Aorta (tissue), 5 donors: ENCODE measurements at regions not wholly inside any gene's neighbourhood (a gene's known extent, or its start where the extent isn't known, plus 50 kb on each side); places are given as distances from the start of the nearest gene placed in this dataset.
"Not testable (repeated sequence)": the region's sequence is repeated elsewhere in the genome, so short reads cannot be mapped to it uniquely, and the experiment has no call there.

Source experiments
- ATAC-seq: fragments of 200-7000 bp; cut with Tn5 transposase; one replicate; pipeline ENCODE4 v1.9.1; 2022; ENCODE audit warnings: moderate library complexity; ENCODE audit not compliant: low FRiP score
- DNase-seq, 2 donors: peaks; one replicate each; pipeline ENCODE4 v3.0.0-alpha.2; 2020
- H3K27ac ChIP-seq, 2 donors: one replicate each; pipeline ENCODE4 v1.5.1; 2013; ENCODE audit warnings: low read length in 2 of 2, mild to moderate bottlenecking in 2 of 2, moderate library complexity in 2 of 2, control low read depth in 1 of 2, inconsistent platforms in 1 of 2, low read depth in 1 of 2
- H3K27me3 ChIP-seq, 2 donors: one replicate each; pipeline ENCODE4 v1.6.1; 2013; ENCODE audit warnings: control low read depth in 1 of 2, low read length in 1 of 2, mild to moderate bottlenecking in 1 of 2, moderate library complexity in 1 of 2; ENCODE audit not compliant: insufficient read depth in 2 of 2, control insufficient read depth in 1 of 2
- H3K36me3 ChIP-seq, 2 donors: one replicate each; pipeline ENCODE4 v1.6.1; 2013; ENCODE audit warnings: control low read depth in 1 of 2, low read length in 1 of 2, mild to moderate bottlenecking in 1 of 2; ENCODE audit not compliant: insufficient read depth in 2 of 2, control insufficient read depth in 1 of 2
- H3K4me1 ChIP-seq, 2 donors: one replicate each; pipeline ENCODE4 v1.6.1; 2013; ENCODE audit warnings: low read length in 2 of 2, control low read depth in 1 of 2, mild to moderate bottlenecking in 1 of 2, moderate library complexity in 1 of 2; ENCODE audit not compliant: insufficient read depth in 2 of 2, control insufficient read depth in 1 of 2
- H3K4me3 ChIP-seq, 2 donors: one replicate each; pipeline ENCODE4 v1.5.1; 2013; ENCODE audit warnings: low read length in 2 of 2, control low read depth in 1 of 2, mild to moderate bottlenecking in 1 of 2
- H3K9me3 ChIP-seq: one replicate; pipeline ENCODE4 v1.6.1; 2013; ENCODE audit warnings: mild to moderate bottlenecking, low read length; ENCODE audit not compliant: control insufficient read depth
- WGBS, 2 donors: extraction: QIAGEN DNeasy Blood & Tissue Kit; methylation state at CpG; one replicate each; pipeline ENCODE4 v1.1.7; 2013; 5-methylcytosine and 5-hydroxymethylcytosine counted together
- intact Hi-C, 2 donors: fragments of 100-400 bp; cut with DNase I; formaldehyde crosslinking; loops; one replicate each; pipeline versions ENCODE4 v1.14.2 to v1.15.0; 2022
- donor health status: healthy with polysubstance abuse.
- donor health status: Bipolar disorder and iron deficiency.
- donor health status: DM: no; HTN: no; CAD: no.
- donor health status: DM: no; HTN: no; CAD: no.
- donor health status: DM: yes; HTN: yes; CAD: no.

DNA sequence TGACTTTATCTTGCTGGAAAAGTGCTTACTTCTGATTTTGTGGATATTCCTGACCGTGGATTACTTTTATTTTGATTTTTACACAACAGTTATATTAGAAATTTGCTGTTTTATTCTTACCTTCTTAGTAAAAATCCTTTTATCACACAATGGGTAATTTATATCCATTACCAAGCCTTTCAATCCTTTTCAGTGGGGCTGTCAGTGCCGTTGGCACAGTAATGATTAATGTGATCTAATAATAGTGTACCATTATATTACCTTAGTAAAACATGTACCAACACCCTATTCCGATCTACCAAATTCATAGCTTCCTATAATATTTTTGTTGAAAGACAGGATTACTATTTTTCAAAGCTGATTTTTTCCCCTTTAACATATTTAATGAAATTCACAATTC, 87.3 kb upstream of the ZNF536 start:
- no peak for DNase-seq
- no peak overlapping the region for H3K27ac ChIP-seq
- H3K27me3 ChIP-seq = no peaks in the 10 kb centered on the region
- 30 to 36% methylated on average over 3 of the region's 3 CpGs for WGBS, 2 donors
- no peaks in the 10 kb centered on the region for H3K4me1 ChIP-seq
- no peak for ATAC-seq
- no peaks in the 10 kb centered on the region for H3K36me3 ChIP-seq
- H3K4me3 ChIP-seq = no peak overlapping the region
- no peaks in the 10 kb centered on the region for H3K9me3 ChIP-seq
- intact Hi-C loops = no loop called here

GRCh38 chr19:30286378-30286777, 85.8 kb upstream of the ZNF536 start:
- 75 to 77% methylated on average over 3 of the region's 3 CpGs for WGBS, 2 donors
- intact Hi-C loops = no loop called here

GRCh38 chr19:30287259-30287658, 84.9 kb upstream of the ZNF536 start:
- H3K4me1 ChIP-seq = no peaks in the 10 kb centered on the region
- WGBS, 2 donors = 86 to 89% methylated on average over 2 of the region's 2 CpGs
- intact Hi-C loops = no loop called here

More at GRCh38 chr19:30286378-30286777, 85.8 kb upstream of the ZNF536 start:
- Histone ChIP-seq H3K36me3 (no peaks in the 10 kb centered on the region), H3K9me3 (no peaks in the 10 kb centered on the region), H3K27ac (no peak overlapping the region), H3K27me3 (no peaks in the 10 kb centered on the region), H3K4me3 (no peak overlapping the region), H3K4me1 (no peaks in the 10 kb centered on the region)
- DNase-seq (no peak), ATAC-seq (no peak)

GRCh38 chr19:30287973-30288372, 84.2 kb upstream of the ZNF536 start:
- Histone ChIP-seq H3K36me3 (no peaks in the 10 kb centered on the region), H3K9me3 (no peaks in the 10 kb centered on the region), H3K4me3 (no peak overlapping the region), H3K27me3 (no peaks in the 10 kb centered on the region), H3K27ac (no peak overlapping the region), H3K4me1 (no peaks in the 10 kb centered on the region)
- ATAC-seq = peak; percentile 7
- intact Hi-C loops = no loop called here
- DNase-seq = no peak
- 68 to 76% methylated on average over 5 of the region's 5 CpGs for WGBS, 2 donors

More at GRCh38 chr19:30287259-30287658, 84.9 kb upstream of the ZNF536 start:
- Histone ChIP-seq H3K4me3 (no peak overlapping the region), H3K27me3 (no peaks in the 10 kb centered on the region), H3K36me3 (no peaks in the 10 kb centered on the region), H3K9me3 (no peaks in the 10 kb centered on the region), H3K27ac (no peak overlapping the region)
- ATAC-seq (no peak), DNase-seq (no peak)

GRCh38 chr19:30288911-30289310, 83.3 kb upstream of the ZNF536 start:
- Histone ChIP-seq H3K27me3 (no peaks in the 10 kb centered on the region), H3K27ac (no peak overlapping the region), H3K4me3 (no peak overlapping the region), H3K4me1 (no peaks in the 10 kb centered on the region), H3K9me3 (no peaks in the 10 kb centered on the region), H3K36me3 (no peaks in the 10 kb centered on the region)
- WGBS, 2 donors = 50 to 54% methylated on average over 3 of the region's 3 CpGs
- DNase-seq = no peak
- intact Hi-C loops = no loop called here
- no peak for ATAC-seq

- Histone ChIP-seq H3K27me3 (no peaks in the 10 kb centered on the region), H3K27ac (no peak overlapping the region), H3K9me3 (no peaks in the 10 kb centered on the region), H3K4me1 (no peaks in the 10 kb centered on the region), H3K36me3 (no peaks in the 10 kb centered on the region), H3K4me3 (no peak overlapping the region)
- intact Hi-C loops = no loop called here
- 78 to 83% methylated on average over 9 of the region's 9 CpGs for WGBS, 2 donors
- DNase-seq (peak in 1 of 2 donors; percentile 65), ATAC-seq (no peak)
Measured at GRCh38 chr19:30289336-30289735, 82.8 kb upstream of the ZNF536 start.

DNA sequence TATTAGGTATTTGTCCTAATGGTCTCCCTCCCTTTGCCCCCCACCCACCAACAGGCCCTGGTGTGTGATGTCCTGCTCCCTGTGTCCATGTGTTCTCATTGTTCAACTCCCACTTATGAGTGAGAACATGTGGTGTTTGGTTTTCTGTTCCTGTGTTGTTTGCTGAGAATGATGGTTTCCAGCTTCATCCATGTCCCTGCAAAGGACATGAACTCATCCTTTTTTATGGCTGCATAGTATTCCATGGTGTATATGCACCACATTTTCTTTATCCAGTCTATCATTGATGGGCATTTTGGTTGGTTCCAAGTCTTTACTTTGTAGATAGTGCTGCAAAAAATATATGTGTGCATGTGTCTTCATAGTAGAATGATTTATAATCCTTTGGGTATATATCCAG, 81.4 kb upstream of the ZNF536 start:
- ATAC-seq, DNase-seq, H3K36me3 ChIP-seq: not testable (repeated sequence)

DNA sequence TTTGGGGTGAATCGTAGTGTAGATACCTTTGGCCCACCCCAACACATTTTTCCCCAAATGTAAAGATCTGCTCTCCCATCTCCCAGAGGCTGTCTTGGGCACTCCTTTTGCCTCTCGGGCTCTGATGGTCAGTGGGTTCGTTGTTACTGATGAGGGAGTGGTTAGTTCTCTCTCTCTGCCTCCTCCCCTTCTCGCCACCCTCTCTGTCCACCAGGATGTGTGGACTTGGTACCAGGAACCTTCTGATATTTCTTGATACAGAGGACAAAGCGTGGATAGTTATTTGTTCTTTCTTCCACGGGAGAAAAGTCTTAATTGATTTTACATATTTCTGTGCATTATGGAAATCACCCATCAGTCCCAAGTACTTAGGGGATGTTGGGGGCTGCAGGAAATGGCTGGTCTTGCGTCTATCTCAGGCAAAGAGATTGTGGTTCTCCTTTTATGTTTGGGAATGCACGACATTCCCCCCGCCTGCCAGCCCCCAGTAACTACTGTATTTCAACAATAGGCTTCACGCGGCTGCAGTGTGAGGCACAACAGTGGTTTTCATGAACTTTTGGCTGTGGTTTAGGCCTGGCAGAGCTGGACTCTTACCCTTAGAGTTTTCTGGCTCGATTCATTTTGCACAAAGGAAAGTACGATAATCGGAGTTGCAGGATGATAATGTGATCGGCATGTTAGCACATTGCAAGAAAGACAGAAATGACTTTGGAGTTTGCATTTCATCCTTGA, 79.0 kb upstream of the ZNF536 start:
- WGBS, 2 donors = 68 to 72% methylated on average over 15 of the region's 15 CpGs
- H3K27ac ChIP-seq = no peak overlapping the region

More for the DNA sequence above, 81.4 kb upstream of the ZNF536 start:
- intact Hi-C loops, H3K9me3 ChIP-seq, H3K4me3 ChIP-seq, H3K27ac ChIP-seq, H3K27me3 ChIP-seq, H3K4me1 ChIP-seq: not testable (repeated sequence)

GRCh38 chr19:30297969-30298368, 74.2 kb upstream of the ZNF536 start:
- intact Hi-C loops = no loop called here
- no peaks in the 10 kb centered on the region for H3K27me3 ChIP-seq
- H3K36me3 ChIP-seq = no peaks in the 10 kb centered on the region
- H3K27ac ChIP-seq = no peak overlapping the region
- no peak for DNase-seq
- no peaks in the 10 kb centered on the region for H3K4me1 ChIP-seq
- no peak overlapping the region for H3K4me3 ChIP-seq
- WGBS, 2 donors = 89 to 92% methylated on average over 9 of the region's 9 CpGs
- ATAC-seq = no peak
- no peaks in the 10 kb centered on the region for H3K9me3 ChIP-seq

More for the DNA sequence above, 79.0 kb upstream of the ZNF536 start:
- no peak overlapping the region for H3K4me3 ChIP-seq
- H3K4me1 ChIP-seq = no peaks in the 10 kb centered on the region
- no peaks in the 10 kb centered on the region for H3K27me3 ChIP-seq
- no peaks in the 10 kb centered on the region for H3K36me3 ChIP-seq
- DNase-seq (no peak), ATAC-seq (no peak)
- no peaks in the 10 kb centered on the region for H3K9me3 ChIP-seq
- intact Hi-C loops = no loop called here
